DOHH2 (cell line): ENCODE measurements at regions not wholly inside any gene's neighbourhood (a gene's known extent, or its start where the extent isn't known, plus 50 kb on each side); places are given as distances from the start of the nearest gene placed in this dataset.

Experiments used
- H3F3A ChIP-seq: fragments of 200-600 bp; sonication (generic), shearing (Covaris generic); 2 replicates; pipeline ENCODE4 v1.6.0; 2016; ENCODE audit warnings: antibody characterized with exemption, mild to moderate bottlenecking; ENCODE audit not compliant: control insufficient read depth, insufficient read depth
- H3K27ac ChIP-seq: fragments of 200-600 bp; sonication (generic); 2 replicates; pipeline ENCODE4 v1.5.1; 2014; ENCODE audit warnings: low read depth, mild to moderate bottlenecking, low read length, moderate library complexity
- H3K27me3 ChIP-seq: fragments of 200-600 bp; sonication (generic); 2 replicates; pipeline ENCODE4 v1.6.1; 2014; ENCODE audit warnings: mild to moderate bottlenecking, low read length, mixed read lengths; ENCODE audit not compliant: control insufficient read depth
- H3K36me3 ChIP-seq: fragments of 200-600 bp; sonication (generic); 2 replicates; pipeline ENCODE4 v1.6.1; 2014; ENCODE audit warnings: mild to moderate bottlenecking, low read length, moderate library complexity, mixed read lengths; ENCODE audit not compliant: control insufficient read depth
- H3K4me1 ChIP-seq: fragments of 200-600 bp; sonication (generic); 2 replicates; pipeline ENCODE4 v1.6.1; 2014; ENCODE audit warnings: mild to moderate bottlenecking, low read length, mixed read lengths; ENCODE audit not compliant: control insufficient read depth
- H3K4me2 ChIP-seq: fragments of 200-600 bp; sonication (generic); 2 replicates; pipeline ENCODE4 v1.6.0; 2014; ENCODE audit warnings: mild to moderate bottlenecking, low read length, moderate library complexity
- H3K4me3 ChIP-seq: fragments of 200-600 bp; sonication (generic); 2 replicates; pipeline ENCODE4 v1.5.1; 2014; ENCODE audit warnings: mild to moderate bottlenecking, low read length, mixed read lengths
- H3K79me2 ChIP-seq: fragments of 200-600 bp; sonication (generic); 2 replicates; pipeline ENCODE4 v1.6.1; 2014; ENCODE audit warnings: mild to moderate bottlenecking, low read length, mixed read lengths; ENCODE audit not compliant: control insufficient read depth
- H3K9me2 ChIP-seq: fragments of 200-600 bp; sonication (generic); replicated peaks from 2 replicates; pipeline ENCODE4 v1.6.1; 2014; ENCODE audit warnings: mild to moderate bottlenecking, low read length, mixed read lengths; ENCODE audit not compliant: control insufficient read depth
- H3K9me3 ChIP-seq: fragments of 200-600 bp; sonication (generic); 2 replicates; pipeline ENCODE4 v1.6.1; 2014; ENCODE audit warnings: antibody characterized with exemption, low read length, mixed read lengths; ENCODE audit not compliant: control insufficient read depth, insufficient read depth
- H4K20me1 ChIP-seq: fragments of 200-600 bp; sonication (generic); 2 replicates; pipeline ENCODE4 v1.6.0; 2014; ENCODE audit warnings: low read depth, mild to moderate bottlenecking, antibody characterized with exemption, low read length, moderate library complexity; ENCODE audit not compliant: control insufficient read depth, insufficient read depth
- CTCF ChIP-seq: fragments of 200-600 bp; sonication (generic); IDR thresholded peaks from one replicate; pipeline ENCODE4 v1.5.1; 2014; ENCODE audit warnings: antibody characterized with exemption, mild to moderate bottlenecking, low read depth, low read length; ENCODE audit not compliant: poor library complexity, severe bottlenecking
- EZH2phosphoT487 ChIP-seq: fragments of 200-600 bp; sonication (generic); IDR thresholded peaks from 2 replicates; pipeline ENCODE4 v1.6.1; 2017; ENCODE audit warnings: borderline replicate concordance, mild to moderate bottlenecking, antibody characterized with exemption, low read length, moderate library complexity, mixed read lengths

GRCh38 chr20:60695226-60696000 lies 556.6 kb upstream of the CDH4 start:
- Histone ChIP-seq H3K27ac (no peak overlapping the region), H3K36me3 (no peaks in the 10 kb centered on the region), H4K20me1 (no peaks in the 10 kb centered on the region), H3K4me1 (no peaks in the 10 kb centered on the region), H3K4me2 (no peak overlapping the region), H3K9me2 (no peaks in the 10 kb centered on the region), H3K9me3 (no peaks in the 10 kb centered on the region), H3K79me2 (no peaks in the 10 kb centered on the region), H3F3A (no peaks in the 10 kb centered on the region), H3K27me3 (no peaks in the 10 kb centered on the region), H3K4me3 (no peak overlapping the region)
- TF ChIP-seq EZH2phosphoT487 (no peak), CTCF (no peak)

- no peaks in the 10 kb centered on the region for H3K36me3 ChIP-seq
Observed at GRCh38 chr20:60697252-60697651, 554.8 kb upstream of the CDH4 start.

DNA sequence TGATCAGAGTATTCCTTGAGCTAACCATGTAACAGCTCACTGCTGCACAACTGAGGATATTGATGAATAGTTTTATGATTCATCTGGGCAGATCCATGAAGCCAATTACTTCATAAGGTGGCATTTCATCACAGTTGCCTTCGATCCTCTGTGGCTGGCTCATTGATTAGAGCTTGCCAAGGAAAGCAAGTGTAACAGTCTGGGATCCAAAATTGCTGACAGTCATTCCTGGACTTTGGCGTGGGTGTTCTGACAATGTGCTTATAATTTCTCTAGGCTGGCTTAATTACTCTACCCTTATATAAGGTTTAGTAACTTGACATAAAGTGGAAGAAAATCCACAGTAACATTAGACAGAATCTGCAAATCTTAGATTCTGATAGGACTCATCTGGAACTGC lies 551.3 kb upstream of the CDH4 start:
- H3K36me3 ChIP-seq, result no peaks in the 10 kb centered on the region
- H3K4me1 ChIP-seq, result no peaks in the 10 kb centered on the region
- no peaks in the 10 kb centered on the region for H3K79me2 ChIP-seq
- H3F3A ChIP-seq, result no peaks in the 10 kb centered on the region
- no peaks in the 10 kb centered on the region for H4K20me1 ChIP-seq
- no peaks in the 10 kb centered on the region for H3K9me2 ChIP-seq
- H3K4me2 ChIP-seq, result no peak overlapping the region
- no peaks in the 10 kb centered on the region for H3K27me3 ChIP-seq
- no peak for TF ChIP-seq CTCF
- no peak for TF ChIP-seq EZH2phosphoT487
- no peak overlapping the region for H3K27ac ChIP-seq
- no peaks in the 10 kb centered on the region for H3K9me3 ChIP-seq
- H3K4me3 ChIP-seq, result no peak overlapping the region

More at GRCh38 chr20:60697252-60697651, 554.8 kb upstream of the CDH4 start:
- Histone ChIP-seq H3K79me2 (no peaks in the 10 kb centered on the region), H3K27ac (no peak overlapping the region), H4K20me1 (no peaks in the 10 kb centered on the region), H3K4me2 (no peak overlapping the region), H3K4me1 (no peaks in the 10 kb centered on the region), H3K9me2 (no peaks in the 10 kb centered on the region), H3K9me3 (no peaks in the 10 kb centered on the region), H3K27me3 (no peaks in the 10 kb centered on the region), H3F3A (no peaks in the 10 kb centered on the region), H3K4me3 (no peak overlapping the region)
- TF ChIP-seq CTCF, result no peak
- TF ChIP-seq EZH2phosphoT487, result no peak
